ENCODE measurements at regions not wholly inside any gene's neighbourhood (a gene's known extent, or its start where the extent isn't known, plus 50 kb on each side); places are given as distances from the start of the nearest gene placed in this dataset.

GRCh38 chr2:13040043-13040442 is 323.3 kb downstream of the TRIB2 start:
- Histone ChIP-seq H2AFZ (ENCODE audit: low read depth, low read length) (no peak overlapping the region), H3K27ac (ENCODE audit: low read length) (no peak overlapping the region), H3K4me2 (ENCODE audit: low read length) (no peak overlapping the region)

GRCh38 chr2:13046557-13047165 is 329.9 kb downstream of the TRIB2 start:
- Histone ChIP-seq H3K4me3 (ENCODE audit: low read length) (no peak overlapping the region), H3K36me3 (replicated peaks; ENCODE audit: low read depth, low read length) (no peaks in the 10 kb centered on the region), H3K4me1 (ENCODE audit: low read length) (no peaks in the 10 kb centered on the region), H3K27ac (ENCODE audit: low read length) (no peak overlapping the region), H3K9ac (ENCODE audit: low read length) (no peak overlapping the region), H2AFZ (ENCODE audit: low read depth, low read length) (no peak overlapping the region), H3K79me2 (ENCODE audit: low read length) (no peaks in the 10 kb centered on the region), H4K20me1 (ENCODE audit: insufficient read depth, low read length) (no peaks in the 10 kb centered on the region), H3K4me2 (ENCODE audit: low read length) (no peak overlapping the region), H3K27me3 (ENCODE audit: low read depth, low read length) (no peaks in the 10 kb centered on the region; the same call in 1 of the 2 replicates), H3K9me3 (ENCODE audit: insufficient read depth, low read length) (no peaks in the 10 kb centered on the region)
- TF ChIP-seq EZH2phosphoT487 (IDR thresholded peaks at IDR 0.05; ENCODE audit: low read depth) (no peak), CTCF (IDR thresholded peaks at IDR 0.05; ENCODE audit: low read depth, low read length) (peak; percentile 39)

More at GRCh38 chr2:13040043-13040442, 323.3 kb downstream of the TRIB2 start:
- H3K4me3 ChIP-seq (ENCODE audit: low read length): no peak overlapping the region
- H3K27me3 ChIP-seq (ENCODE audit: low read depth, low read length): no peaks in the 10 kb centered on the region; the same call in 1 of the 2 replicates
- no peak overlapping the region for H3K9ac ChIP-seq (ENCODE audit: low read length)
- no peaks in the 10 kb centered on the region for H3K79me2 ChIP-seq (ENCODE audit: low read length)
- TF ChIP-seq EZH2phosphoT487 (IDR thresholded peaks at IDR 0.05; ENCODE audit: low read depth): no peak
- TF ChIP-seq CTCF (IDR thresholded peaks at IDR 0.05; ENCODE audit: low read depth, low read length): no peak
- no peaks in the 10 kb centered on the region for H3K36me3 ChIP-seq (replicated peaks; ENCODE audit: low read depth, low read length)
- no peaks in the 10 kb centered on the region for H3K4me1 ChIP-seq (ENCODE audit: low read length)
- H4K20me1 ChIP-seq (ENCODE audit: insufficient read depth, low read length): no peaks in the 10 kb centered on the region
- no peaks in the 10 kb centered on the region for H3K9me3 ChIP-seq (ENCODE audit: insufficient read depth, low read length)

GRCh38 chr2:13050764-13051163 is 334.0 kb downstream of the TRIB2 start:
- Histone ChIP-seq H3K36me3 (replicated peaks; ENCODE audit: low read depth, low read length) (no peaks in the 10 kb centered on the region), H3K9ac (ENCODE audit: low read length) (no peak overlapping the region), H3K27ac (ENCODE audit: low read length) (no peak overlapping the region), H3K4me3 (ENCODE audit: low read length) (no peak overlapping the region), H2AFZ (ENCODE audit: low read depth, low read length) (no peak overlapping the region), H3K9me3 (ENCODE audit: insufficient read depth, low read length) (no peaks in the 10 kb centered on the region), H3K27me3 (ENCODE audit: low read depth, low read length) (no peaks in the 10 kb centered on the region), H3K4me2 (ENCODE audit: low read length) (no peak overlapping the region), H4K20me1 (ENCODE audit: insufficient read depth, low read length) (no peaks in the 10 kb centered on the region), H3K4me1 (ENCODE audit: low read length) (no peaks in the 10 kb centered on the region), H3K79me2 (ENCODE audit: low read length) (no peaks in the 10 kb centered on the region)
- TF ChIP-seq EZH2phosphoT487 (IDR thresholded peaks at IDR 0.05; ENCODE audit: low read depth) (no peak), CTCF (IDR thresholded peaks at IDR 0.05; ENCODE audit: low read depth, low read length) (no peak)

- Histone ChIP-seq H3K4me1 (ENCODE audit: low read length) (no peaks in the 10 kb centered on the region), H3K9ac (ENCODE audit: low read length) (no peak overlapping the region), H3K4me2 (ENCODE audit: low read length) (no peak overlapping the region), H3K9me3 (ENCODE audit: insufficient read depth, low read length) (no peaks in the 10 kb centered on the region), H3K27ac (ENCODE audit: low read length) (no peak overlapping the region), H3K36me3 (replicated peaks; ENCODE audit: low read depth, low read length) (no peaks in the 10 kb centered on the region), H4K20me1 (ENCODE audit: insufficient read depth, low read length) (no peaks in the 10 kb centered on the region), H3K4me3 (ENCODE audit: low read length) (no peak overlapping the region), H3K27me3 (ENCODE audit: low read depth, low read length) (no peaks in the 10 kb centered on the region), H3K79me2 (ENCODE audit: low read length) (no peaks in the 10 kb centered on the region), H2AFZ (ENCODE audit: low read depth, low read length) (no peak overlapping the region)
- TF ChIP-seq CTCF (IDR thresholded peaks at IDR 0.05; ENCODE audit: low read depth, low read length) (no peak), EZH2phosphoT487 (IDR thresholded peaks at IDR 0.05; ENCODE audit: low read depth) (no peak)
These were observed 335.8 kb downstream of the TRIB2 start for GRCh38 chr2:13052547-13052946.

Measured in OCI-LY3 (cell line).